ENCODE measurements at regions not wholly inside any gene's neighbourhood (a gene's known extent, or its start where the extent isn't known, plus 50 kb on each side); places are given as distances from the start of the nearest gene placed in this dataset.
"Not testable (repeated sequence)": the region's sequence is repeated elsewhere in the genome, so short reads cannot be mapped to it uniquely, and the experiment has no call there.

GRCh38 chr7:113013761-113014449, 72.7 kb downstream of the GPR85 start:
- Histone ChIP-seq H2AFZ (ENCODE audit: low read depth) (no peak overlapping the region), H3K4me3 (IDR thresholded peaks at IDR 0.05; ENCODE audit: insufficient read depth, low read depth, low read length) (no peak overlapping the region), H4K20me1 (ENCODE audit: insufficient read depth) (no peaks in the 10 kb centered on the region), H3K79me2 (ENCODE audit: insufficient read depth, low read depth) (no peaks in the 10 kb centered on the region), H3K4me1 (ENCODE audit: low read depth, poor library complexity, severe bottlenecking) (no peaks in the 10 kb centered on the region), H3K9ac (no peak overlapping the region), H3K4me2 (no peak overlapping the region), H3K27me3 (ENCODE audit: insufficient read depth, low read depth) (no peaks in the 10 kb centered on the region), H3K36me3 (ENCODE audit: insufficient read depth) (no peaks in the 10 kb centered on the region), H3K27ac (no peak overlapping the region)
- TF ChIP-seq CTCF (conservative IDR thresholded peaks at IDR 0.05; ENCODE audit: low read depth, low read length), result no peak

GRCh38 chr7:113012862-113013261, 73.8 kb downstream of the GPR85 start:
- H3K36me3 ChIP-seq (ENCODE audit: insufficient read depth); H3K4me2 ChIP-seq; H3K4me1 ChIP-seq (ENCODE audit: low read depth, poor library complexity, severe bottlenecking); H3K27me3 ChIP-seq (ENCODE audit: insufficient read depth, low read depth); H3K9ac ChIP-seq; H3K79me2 ChIP-seq (ENCODE audit: insufficient read depth, low read depth); H3K4me3 ChIP-seq (IDR thresholded peaks at IDR 0.05; ENCODE audit: insufficient read depth, low read depth, low read length); H2AFZ ChIP-seq (ENCODE audit: low read depth); H4K20me1 ChIP-seq (ENCODE audit: insufficient read depth); H3K27ac ChIP-seq: not testable (repeated sequence)

DNA sequence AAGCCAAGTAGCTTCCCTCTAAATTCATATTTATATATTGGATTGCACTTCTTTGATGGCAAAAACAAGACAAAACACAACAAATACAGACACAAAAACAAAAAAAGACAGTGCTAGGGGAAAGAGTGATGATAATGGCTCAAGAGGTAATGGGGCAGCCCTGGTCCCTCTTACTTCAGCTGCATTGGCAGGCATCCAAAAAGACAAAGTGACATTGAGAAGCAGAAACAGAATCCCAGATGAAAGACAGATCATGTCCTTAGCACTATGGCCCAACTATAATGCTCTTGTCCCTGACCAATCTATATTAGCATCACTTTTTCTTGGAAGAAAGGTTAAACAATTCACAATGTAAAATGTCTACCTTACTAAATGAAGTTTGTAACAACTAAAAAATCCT, 76.2 kb downstream of the GPR85 start:
- Histone ChIP-seq H3K4me1 (ENCODE audit: low read depth, poor library complexity, severe bottlenecking) (no peaks in the 10 kb centered on the region), H2AFZ (ENCODE audit: low read depth) (no peak overlapping the region), H3K4me2 (no peak overlapping the region), H3K4me3 (IDR thresholded peaks at IDR 0.05; ENCODE audit: insufficient read depth, low read depth, low read length) (no peak overlapping the region), H3K79me2 (ENCODE audit: insufficient read depth, low read depth) (no peaks in the 10 kb centered on the region), H3K36me3 (ENCODE audit: insufficient read depth) (no peaks in the 10 kb centered on the region), H3K9ac (no peak overlapping the region), H3K27ac (no peak overlapping the region), H4K20me1 (ENCODE audit: insufficient read depth) (no peaks in the 10 kb centered on the region), H3K27me3 (ENCODE audit: insufficient read depth, low read depth) (no peaks in the 10 kb centered on the region)
- no peak for TF ChIP-seq CTCF (conservative IDR thresholded peaks at IDR 0.05; ENCODE audit: low read depth, low read length)

DNA sequence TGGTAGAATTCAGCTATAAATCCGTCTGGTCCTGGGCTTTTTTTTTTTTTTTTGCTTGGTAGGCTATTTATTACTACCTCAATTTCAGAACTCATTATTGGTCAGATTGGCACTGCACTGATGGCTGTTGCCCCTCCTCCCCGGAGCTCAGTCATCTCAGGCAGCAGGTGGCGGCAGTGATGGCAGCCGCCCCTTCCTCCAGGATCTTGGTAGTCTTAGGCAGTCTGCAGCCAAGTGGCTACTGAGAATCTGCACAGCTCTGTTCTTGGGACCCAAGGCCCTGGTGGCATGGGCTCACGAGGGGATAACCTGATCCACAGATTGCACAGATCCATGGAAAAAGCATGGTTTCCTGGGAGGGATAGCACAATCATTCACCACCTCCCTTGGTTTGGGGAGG, 77.9 kb downstream of the GPR85 start:
- Histone ChIP-seq H4K20me1 (ENCODE audit: insufficient read depth) (no peaks in the 10 kb centered on the region), H3K79me2 (ENCODE audit: insufficient read depth, low read depth) (no peaks in the 10 kb centered on the region), H3K4me1 (ENCODE audit: low read depth, poor library complexity, severe bottlenecking) (no peaks in the 10 kb centered on the region), H3K27me3 (ENCODE audit: insufficient read depth, low read depth) (no peaks in the 10 kb centered on the region), H2AFZ (ENCODE audit: low read depth) (no peak overlapping the region), H3K4me3 (IDR thresholded peaks at IDR 0.05; ENCODE audit: insufficient read depth, low read depth, low read length) (no peak overlapping the region), H3K36me3 (ENCODE audit: insufficient read depth) (no peaks in the 10 kb centered on the region), H3K9ac (no peak overlapping the region), H3K4me2 (no peak overlapping the region), H3K27ac (no peak overlapping the region)
- TF ChIP-seq CTCF (conservative IDR thresholded peaks at IDR 0.05; ENCODE audit: low read depth, low read length), result no peak

DNA sequence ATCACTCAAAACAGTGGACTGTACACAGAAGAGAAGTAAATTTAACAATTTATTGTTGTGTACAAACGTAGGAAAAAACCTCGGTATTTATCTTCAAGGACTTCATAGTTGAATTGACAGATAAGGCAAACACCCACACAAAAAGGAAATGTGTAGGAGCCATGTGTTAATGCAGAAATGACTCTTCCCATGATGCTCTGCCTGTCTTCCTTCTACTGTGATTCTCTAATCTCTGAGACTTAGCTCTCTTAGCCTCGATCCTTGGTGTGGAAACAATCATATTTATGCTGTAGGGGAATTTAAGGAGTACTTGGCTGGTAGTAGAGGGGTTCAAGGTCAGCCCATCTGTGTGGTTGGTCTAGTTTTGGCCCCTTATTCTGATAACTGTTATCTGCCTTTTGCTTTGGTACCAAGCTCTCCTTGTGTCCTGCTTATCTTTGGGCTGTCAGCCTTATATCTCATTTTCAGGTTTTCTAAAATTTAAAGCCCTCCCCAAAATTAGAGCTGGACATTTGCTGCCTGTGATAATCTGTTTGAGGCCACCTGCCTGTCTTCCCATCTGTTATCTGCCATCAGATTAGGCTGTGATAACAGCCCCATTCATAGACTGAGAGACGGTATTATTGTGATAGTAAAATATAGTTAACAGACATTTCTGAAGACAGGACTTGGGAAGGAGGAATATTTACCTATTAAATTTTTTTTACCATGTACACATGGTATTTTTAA, 81.7 kb downstream of the GPR85 start:
- no peaks in the 10 kb centered on the region for H3K27me3 ChIP-seq (ENCODE audit: insufficient read depth, low read depth)
- H3K79me2 ChIP-seq (ENCODE audit: insufficient read depth, low read depth), result no peaks in the 10 kb centered on the region
- H3K36me3 ChIP-seq (ENCODE audit: insufficient read depth), result no peaks in the 10 kb centered on the region
- no peak overlapping the region for H3K27ac ChIP-seq
- H3K4me2 ChIP-seq, result no peak overlapping the region
- no peak overlapping the region for H3K9ac ChIP-seq
- no peak overlapping the region for H2AFZ ChIP-seq (ENCODE audit: low read depth)
- H3K4me1 ChIP-seq (ENCODE audit: low read depth, poor library complexity, severe bottlenecking), result no peaks in the 10 kb centered on the region
- no peak overlapping the region for H3K4me3 ChIP-seq (IDR thresholded peaks at IDR 0.05; ENCODE audit: insufficient read depth, low read depth, low read length)
- no peaks in the 10 kb centered on the region for H4K20me1 ChIP-seq (ENCODE audit: insufficient read depth)
- TF ChIP-seq CTCF (conservative IDR thresholded peaks at IDR 0.05; ENCODE audit: low read depth, low read length), result no peak

All from KMS-11 (cell line).